IPS DF 4.7 (cell line): ENCODE measurements at regions not wholly inside any gene's neighbourhood (a gene's known extent, or its start where the extent isn't known, plus 50 kb on each side); places are given as distances from the start of the nearest gene placed in this dataset.
"Not testable (repeated sequence)": the region's sequence is repeated elsewhere in the genome, so short reads cannot be mapped to it uniquely, and the experiment has no call there.

Experiments
- DNase-seq: peaks from one replicate; pipeline ENCODE4 v3.0.0-alpha.2; 2013; ENCODE audit warnings: low spot score; ENCODE audit errors: extremely low read depth

- no peak for DNase-seq
These were observed 85.6 kb upstream of the SNX7 start for GRCh38 chr1:98575955-98576354.

- DNase-seq = no peak
These were observed 95.6 kb upstream of the SNX7 start for GRCh38 chr1:98565951-98566350.

GRCh38 chr1:98559291-98559690, 102.2 kb upstream of the SNX7 start:
- DNase-seq = no peak

GRCh38 chr1:98557895-98558294, 103.6 kb upstream of the SNX7 start:
- DNase-seq = no peak

GRCh38 chr1:98556521-98557158, 104.9 kb upstream of the SNX7 start:
- DNase-seq = no peak

GRCh38 chr1:98555814-98556213, 105.7 kb upstream of the SNX7 start:
- no peak for DNase-seq

GRCh38 chr1:98552576-98553074, 108.9 kb upstream of the SNX7 start:
- not testable (repeated sequence) for DNase-seq

GRCh38 chr1:98550076-98550475, 111.4 kb upstream of the SNX7 start:
- no peak for DNase-seq

GRCh38 chr1:98546319-98546718, 115.2 kb upstream of the SNX7 start:
- DNase-seq = no peak

GRCh38 chr1:98538106-98538505, 123.4 kb upstream of the SNX7 start:
- no peak for DNase-seq

- no peak for DNase-seq
These were observed 138.3 kb upstream of the SNX7 start for GRCh38 chr1:98523256-98523655.

GRCh38 chr1:98516306-98516705, 145.2 kb upstream of the SNX7 start:
- no peak for DNase-seq

GRCh38 chr1:98515744-98516143, 145.8 kb upstream of the SNX7 start:
- no peak for DNase-seq

- DNase-seq = not testable (repeated sequence)
These were observed 149.3 kb upstream of the SNX7 start for GRCh38 chr1:98512216-98512615.

- DNase-seq = no peak
These were observed 157.8 kb upstream of the SNX7 start for GRCh38 chr1:98503771-98504170.

GRCh38 chr1:98502937-98503336, 158.6 kb upstream of the SNX7 start:
- DNase-seq = no peak

- no peak for DNase-seq
These were observed 161.2 kb upstream of the SNX7 start for GRCh38 chr1:98500324-98500723.

GRCh38 chr1:98498651-98499050, 162.9 kb upstream of the SNX7 start:
- no peak for DNase-seq

- DNase-seq = no peak
These were observed 164.0 kb upstream of the SNX7 start for GRCh38 chr1:98497497-98497896.

- DNase-seq = no peak
These were observed 165.1 kb upstream of the SNX7 start for GRCh38 chr1:98496256-98496995.

GRCh38 chr1:98493469-98493868, 168.1 kb upstream of the SNX7 start:
- DNase-seq = no peak

- no peak for DNase-seq
These were observed 171.4 kb upstream of the SNX7 start for GRCh38 chr1:98490099-98490498.

GRCh38 chr1:98487620-98488019, 173.9 kb upstream of the SNX7 start:
- no peak for DNase-seq
